Stimulated activated CD4-positive, alpha-beta T cell treated with anti-CD3 and anti-CD28 coated beads, Interleukin-1b, Interleukin-23, amount 100 ng/mL, for 48 hours (primary cell): ENCODE measurements at regions not wholly inside any gene's neighbourhood (a gene's known extent, or its start where the extent isn't known, plus 50 kb on each side); places are given as distances from the start of the nearest gene placed in this dataset.

ENCODE experiments used
- DNase-seq: peaks from one replicate; pipeline ENCODE4 v3.0.0-alpha.2; 2020

DNA sequence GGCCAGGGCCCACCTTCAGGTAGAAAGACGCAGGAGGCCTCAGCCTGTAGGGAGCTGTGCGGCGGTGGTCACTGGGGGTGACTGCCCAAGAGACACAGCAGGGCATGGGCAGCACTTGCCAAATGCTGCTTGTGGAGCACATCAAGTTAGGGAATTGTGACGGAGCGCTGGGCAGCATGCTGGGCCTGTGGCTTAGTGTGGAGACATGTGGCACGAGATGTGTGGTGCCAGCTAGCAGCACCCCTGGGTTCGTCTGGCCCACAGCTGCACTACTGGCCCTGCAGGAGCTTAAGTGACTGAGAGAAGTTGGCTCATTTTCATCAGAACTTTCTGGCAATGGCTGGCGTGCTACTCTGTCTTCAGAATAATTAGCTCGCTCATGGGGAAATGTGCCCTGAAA is 213.1 kb upstream of the SYNDIG1 start:
- DNase-seq = no peak

GRCh38 chr20:24254480-24254879 is 214.9 kb upstream of the SYNDIG1 start:
- DNase-seq = no peak

DNA sequence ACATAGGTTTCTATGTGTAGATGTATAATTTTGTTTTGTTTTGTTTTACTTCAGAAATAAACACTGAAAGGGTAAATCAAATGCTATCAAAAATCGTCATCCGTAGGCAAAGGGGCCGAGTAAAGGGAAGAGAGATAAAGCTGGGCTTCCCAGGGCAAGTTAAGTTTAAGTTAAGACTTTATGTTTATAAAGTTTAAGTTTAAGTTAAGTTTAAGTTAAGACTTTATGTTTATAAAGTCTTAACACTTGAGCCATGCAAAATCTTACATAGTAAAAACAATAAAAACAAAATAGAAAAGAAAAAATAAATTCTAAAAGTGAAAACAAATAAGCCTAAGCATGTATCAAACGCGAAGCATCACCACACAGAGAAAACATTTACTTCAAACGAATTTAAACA is 216.1 kb upstream of the SYNDIG1 start:
- DNase-seq = no peak

- no peak for DNase-seq
Measured at GRCh38 chr20:24245094-24245493, 224.3 kb upstream of the SYNDIG1 start.

DNA sequence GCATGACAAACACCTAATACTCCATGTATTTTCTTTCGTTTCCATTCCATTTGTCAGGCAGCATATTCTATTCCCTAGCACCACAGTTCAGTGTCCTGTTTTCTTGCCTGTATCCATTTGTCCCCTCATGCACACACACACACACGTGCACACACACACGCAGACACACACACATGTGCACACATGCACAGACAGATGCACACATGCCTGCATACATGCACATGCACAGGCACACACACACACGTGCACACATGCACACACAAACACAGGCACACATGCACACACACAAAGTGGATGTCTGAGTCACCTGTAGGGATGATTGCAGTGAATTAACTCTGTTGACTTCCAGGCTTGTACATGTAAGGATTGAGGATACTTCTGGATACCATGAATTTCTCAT is 226.7 kb upstream of the SYNDIG1 start:
- no peak for DNase-seq

GRCh38 chr20:24241466-24241865 is 228.0 kb upstream of the SYNDIG1 start:
- no peak for DNase-seq

DNA sequence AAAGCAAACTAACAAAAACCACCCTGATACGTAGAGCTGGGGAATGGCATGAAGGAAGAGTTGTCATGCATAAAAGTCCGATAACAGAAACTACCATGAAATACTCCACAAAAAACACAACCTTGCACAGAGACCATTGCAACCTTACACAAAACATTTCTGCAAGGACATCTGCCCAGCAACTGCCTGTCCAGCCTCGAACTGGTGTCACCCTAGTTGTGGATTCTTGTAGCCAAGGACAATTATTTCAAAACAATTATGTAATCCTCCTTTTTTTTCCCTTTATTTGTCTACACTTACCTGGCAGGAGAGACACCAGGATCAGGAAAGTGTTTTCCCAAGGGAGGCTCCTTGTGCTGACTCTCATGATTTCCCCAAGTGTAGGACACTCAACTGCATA is 232.5 kb upstream of the SYNDIG1 start:
- DNase-seq = no peak

DNA sequence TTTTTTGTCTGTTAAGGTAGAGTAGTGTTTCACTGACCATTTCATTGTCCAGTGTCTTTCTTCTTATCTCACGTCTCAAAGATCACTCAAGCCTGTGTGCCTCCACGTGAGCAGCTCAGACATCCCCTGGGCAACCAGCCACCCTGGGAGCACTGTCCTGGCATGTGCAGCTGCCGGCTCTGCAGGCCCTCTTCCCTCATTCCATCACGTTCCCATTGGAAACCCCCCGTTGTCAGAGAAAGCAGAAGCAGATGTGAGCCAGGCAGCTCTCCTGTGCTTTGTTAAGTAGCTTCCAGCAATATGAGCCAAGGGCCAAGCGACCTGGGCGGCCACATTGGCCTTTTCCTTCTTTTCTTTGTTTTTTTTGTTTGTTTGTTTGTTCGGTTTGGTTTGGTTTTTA is 233.2 kb upstream of the SYNDIG1 start:
- DNase-seq = no peak

- DNase-seq = no peak
Measured at GRCh38 chr20:24235296-24236175, 233.9 kb upstream of the SYNDIG1 start.

DNA sequence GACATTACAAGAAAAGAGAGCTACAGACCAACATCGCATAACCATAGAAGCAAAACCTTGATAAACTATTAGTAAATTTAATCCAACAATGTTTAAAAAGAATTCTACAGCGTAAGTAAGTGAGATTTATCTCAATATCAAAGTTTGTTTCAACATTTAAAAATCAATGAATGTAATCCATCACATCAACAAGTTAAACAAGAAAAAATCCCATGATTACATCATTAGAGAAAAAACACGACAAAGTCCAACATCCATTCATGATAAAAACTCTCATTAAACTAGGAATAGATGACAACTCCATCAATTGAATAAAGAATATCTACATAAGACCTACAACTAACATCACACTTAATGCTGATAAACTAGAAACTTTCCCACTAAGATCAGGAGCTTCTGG is 239.0 kb upstream of the GGTLC1 start:
- DNase-seq = no peak

DNA sequence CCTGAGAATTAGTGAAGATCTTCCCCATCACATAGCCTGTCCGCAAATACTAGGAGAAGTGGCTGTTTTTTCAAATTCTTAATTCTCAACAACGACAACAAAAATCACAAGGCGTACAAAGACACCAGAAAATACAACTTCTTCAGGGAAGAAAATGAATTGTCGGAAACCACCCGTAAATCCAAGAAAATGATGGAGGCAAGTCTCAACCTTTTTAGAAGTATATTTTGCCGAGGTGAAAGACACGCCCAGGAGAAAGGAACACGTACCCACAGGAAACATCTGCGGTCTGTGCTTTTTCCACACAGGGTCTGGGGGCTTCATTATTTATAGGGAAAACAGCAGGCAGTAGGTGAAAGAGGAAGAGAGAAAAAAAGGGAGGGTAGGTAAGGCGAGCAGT is 223.9 kb upstream of the GGTLC1 start:
- no peak for DNase-seq

- DNase-seq = no peak
Measured at GRCh38 chr20:24211972-24212371, 223.4 kb upstream of the GGTLC1 start.

DNA sequence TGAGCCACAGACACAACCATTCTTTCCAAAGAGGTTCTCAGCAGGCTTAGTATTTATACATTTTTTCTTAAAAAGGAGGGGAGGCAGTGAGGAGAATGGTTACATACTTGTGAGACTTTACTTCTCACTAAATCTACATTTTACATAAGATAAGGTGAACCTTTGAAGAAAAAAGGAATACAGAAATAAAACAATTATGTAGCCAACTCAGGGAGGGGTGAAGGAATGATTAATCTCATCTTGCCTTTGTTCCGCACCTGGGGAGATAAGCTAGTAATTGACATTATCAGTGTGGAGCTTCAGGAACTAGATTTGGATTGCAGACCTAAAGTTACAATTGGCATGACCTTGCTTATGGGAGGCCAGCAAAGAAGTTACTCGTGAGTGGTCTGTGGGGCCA is 221.8 kb upstream of the GGTLC1 start:
- no peak for DNase-seq

DNA sequence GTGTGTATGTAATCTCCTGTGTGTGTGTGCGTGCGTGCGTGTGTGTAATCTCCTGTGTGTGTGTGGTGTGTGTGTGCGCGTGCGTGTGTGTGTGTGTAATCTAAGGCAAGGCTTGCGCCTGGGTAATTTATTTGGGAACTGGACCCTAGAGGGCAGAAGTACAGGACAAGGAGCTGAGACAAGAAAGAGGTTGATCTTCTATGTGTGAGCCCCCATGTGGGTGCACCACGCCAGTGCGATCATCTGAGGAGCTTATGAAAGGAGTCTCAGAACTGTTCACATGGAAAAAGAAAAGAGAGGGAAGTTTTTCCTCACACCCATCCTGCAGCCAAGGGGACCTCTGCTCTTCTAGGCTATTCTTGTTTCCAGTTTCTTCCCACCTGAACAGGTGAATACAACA is 220.1 kb upstream of the GGTLC1 start:
- DNase-seq = no peak

GRCh38 chr20:24207803-24208300 is 219.3 kb upstream of the GGTLC1 start:
- DNase-seq = no peak

- no peak for DNase-seq
Measured at GRCh38 chr20:24206995-24207394, 218.4 kb upstream of the GGTLC1 start.

- no peak for DNase-seq
Measured at GRCh38 chr20:24203526-24204183, 215.1 kb upstream of the GGTLC1 start.

GRCh38 chr20:24199501-24199900 is 210.9 kb upstream of the GGTLC1 start:
- DNase-seq = no peak

DNA sequence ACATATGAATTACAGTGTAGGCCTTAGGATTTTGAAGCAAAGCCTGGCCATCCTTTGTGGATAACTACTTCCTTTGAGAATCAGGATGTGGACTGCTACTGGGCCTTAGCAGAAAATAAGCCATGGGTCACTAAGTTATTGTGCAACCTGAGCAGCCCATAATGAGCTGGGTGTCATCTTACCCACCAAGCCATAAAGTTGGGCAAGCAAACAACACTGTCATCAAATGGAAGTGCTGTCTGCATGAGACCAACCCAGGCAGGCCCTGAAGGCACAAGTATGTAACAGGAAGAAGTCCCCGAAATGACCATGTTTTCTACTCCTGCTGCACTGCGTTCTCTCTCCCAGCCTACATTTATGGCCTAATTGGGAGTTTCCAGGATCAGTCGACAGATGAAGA is 205.6 kb upstream of the GGTLC1 start:
- no peak for DNase-seq

GRCh38 chr20:24190905-24191304 is 202.3 kb upstream of the GGTLC1 start:
- DNase-seq = no peak

DNA sequence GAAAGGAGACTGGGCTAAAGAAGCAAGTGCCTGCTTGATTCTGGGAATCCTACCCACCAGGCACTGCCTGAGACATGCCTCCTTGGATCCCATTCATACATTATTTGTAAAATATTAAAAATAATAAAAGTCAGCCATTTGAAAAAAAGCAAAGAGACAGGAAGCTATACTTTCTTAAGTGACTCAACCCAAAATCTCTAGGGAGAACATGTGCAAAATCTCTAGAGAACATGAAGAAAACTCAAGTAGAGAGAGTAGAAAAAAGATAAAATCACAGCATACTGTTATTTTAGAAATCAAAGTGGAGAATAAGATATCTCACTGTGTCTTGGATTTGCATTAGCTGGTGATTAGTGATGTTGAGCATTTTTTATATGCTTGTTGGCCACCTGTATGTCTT is 197.2 kb upstream of the GGTLC1 start:
- no peak for DNase-seq

GRCh38 chr20:24181151-24181550 is 192.6 kb upstream of the GGTLC1 start:
- no peak for DNase-seq

GRCh38 chr20:24169256-24169655 is 180.7 kb upstream of the GGTLC1 start:
- no peak for DNase-seq

DNA sequence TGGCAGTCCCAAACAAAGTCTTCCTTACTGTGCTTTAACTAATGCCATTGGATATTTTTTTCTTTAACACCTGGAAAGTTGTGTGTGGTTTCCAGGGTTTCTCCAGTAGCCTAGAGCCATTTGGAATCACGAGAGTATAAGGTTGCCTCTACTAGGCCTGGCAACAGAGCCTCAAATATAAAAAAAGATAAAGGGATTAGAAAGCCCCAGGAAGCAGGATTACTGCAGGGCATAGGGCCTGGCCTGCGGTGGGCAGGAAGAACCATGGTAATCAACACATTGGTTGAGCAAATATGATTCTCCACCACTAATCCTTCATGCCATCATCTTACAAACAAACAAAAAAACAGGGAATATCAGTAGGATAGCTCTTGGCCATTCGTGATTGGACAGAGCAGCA is 177.8 kb upstream of the GGTLC1 start:
- DNase-seq = no peak

DNA sequence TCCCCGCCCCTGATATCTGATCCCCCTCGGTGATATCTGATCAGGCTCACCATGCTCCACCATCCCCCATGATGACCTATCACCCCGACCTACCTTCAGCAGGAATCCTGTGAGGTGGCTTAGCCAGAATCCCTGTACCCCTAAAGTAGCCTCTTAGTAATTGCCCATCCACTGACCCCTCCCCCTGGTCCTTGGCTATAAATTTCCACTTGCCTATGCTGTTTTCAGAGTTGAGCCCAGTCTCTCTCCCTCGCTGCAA is 177.5 kb upstream of the GGTLC1 start:
- DNase-seq = no peak
